Testis (tissue), 2 donors: ENCODE measurements at regions not wholly inside any gene's neighbourhood (a gene's known extent, or its start where the extent isn't known, plus 50 kb on each side); places are given as distances from the start of the nearest gene placed in this dataset.

ENCODE experiments used
- POLR2A ChIP-seq: fragments of 450-650 bp; IDR thresholded peaks from one replicate; pipeline ENCODE4 v1.6.1; 2017; ENCODE audit warnings: antibody characterized with exemption, mild to moderate bottlenecking, moderate library complexity
- TF ChIP-seq, protein P1 (sequence below), 3 experiments: fragments of 450-650 bp in 2 of 3; fragments of 200-600 bp in 1 of 3; sonication (generic) in 1 of 3; IDR thresholded peaks; one replicate each; pipeline ENCODE4 v1.5.1; 2016 to 2019; ENCODE audit warnings: antibody characterized with exemption in 3 of 3, mild to moderate bottlenecking in 2 of 3, moderate library complexity in 1 of 3

DNA sequence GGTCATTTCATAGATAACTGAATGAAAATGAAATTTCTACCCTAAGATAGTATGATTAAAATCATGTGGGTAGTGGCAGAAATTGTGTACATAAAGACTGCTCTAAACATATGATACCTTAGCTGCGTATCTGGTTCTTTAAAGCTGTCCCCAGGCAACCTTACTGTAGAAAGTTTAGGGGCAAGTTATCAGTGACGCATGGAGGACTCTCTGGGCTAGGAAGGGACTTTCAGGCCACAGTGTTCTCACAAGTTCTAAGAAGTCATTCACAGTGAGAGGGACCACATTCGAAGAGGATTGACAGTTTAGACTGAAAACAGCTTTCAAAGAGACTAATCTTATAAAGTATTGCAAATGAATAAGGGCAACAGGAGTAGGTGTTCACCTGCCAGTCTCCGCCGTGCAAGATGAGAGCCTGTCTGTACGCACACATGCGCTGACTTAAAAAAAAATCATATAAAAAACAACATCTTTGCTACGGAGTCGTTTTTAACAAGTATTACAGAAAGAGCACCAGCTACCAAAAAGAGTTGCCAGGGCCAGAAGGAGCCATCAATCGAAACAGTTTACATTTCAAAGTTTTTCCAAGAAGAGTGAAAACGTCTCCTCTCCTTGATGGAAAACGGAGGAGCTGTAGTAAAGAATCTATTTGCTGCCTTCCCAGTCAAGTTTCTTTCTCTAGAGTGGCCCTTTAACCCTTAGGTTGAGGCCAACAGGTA, 146.3 kb downstream of the CETN3 start:
- TF ChIP-seq, protein P1, sequence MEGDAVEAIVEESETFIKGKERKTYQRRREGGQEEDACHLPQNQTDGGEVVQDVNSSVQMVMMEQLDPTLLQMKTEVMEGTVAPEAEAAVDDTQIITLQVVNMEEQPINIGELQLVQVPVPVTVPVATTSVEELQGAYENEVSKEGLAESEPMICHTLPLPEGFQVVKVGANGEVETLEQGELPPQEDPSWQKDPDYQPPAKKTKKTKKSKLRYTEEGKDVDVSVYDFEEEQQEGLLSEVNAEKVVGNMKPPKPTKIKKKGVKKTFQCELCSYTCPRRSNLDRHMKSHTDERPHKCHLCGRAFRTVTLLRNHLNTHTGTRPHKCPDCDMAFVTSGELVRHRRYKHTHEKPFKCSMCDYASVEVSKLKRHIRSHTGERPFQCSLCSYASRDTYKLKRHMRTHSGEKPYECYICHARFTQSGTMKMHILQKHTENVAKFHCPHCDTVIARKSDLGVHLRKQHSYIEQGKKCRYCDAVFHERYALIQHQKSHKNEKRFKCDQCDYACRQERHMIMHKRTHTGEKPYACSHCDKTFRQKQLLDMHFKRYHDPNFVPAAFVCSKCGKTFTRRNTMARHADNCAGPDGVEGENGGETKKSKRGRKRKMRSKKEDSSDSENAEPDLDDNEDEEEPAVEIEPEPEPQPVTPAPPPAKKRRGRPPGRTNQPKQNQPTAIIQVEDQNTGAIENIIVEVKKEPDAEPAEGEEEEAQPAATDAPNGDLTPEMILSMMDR (IDR thresholded peaks at IDR 0.05) = no peak
- TF ChIP-seq POLR2A = no peak
